ENCODE measurements at regions not wholly inside any gene's neighbourhood (a gene's known extent, or its start where the extent isn't known, plus 50 kb on each side); places are given as distances from the start of the nearest gene placed in this dataset.
A peak's percentile ranks its signal among the peaks of the same experiment; 100 is the strongest.
"Not testable (repeated sequence)": the region's sequence is repeated elsewhere in the genome, so short reads cannot be mapped to it uniquely, and the experiment has no call there.

DNA sequence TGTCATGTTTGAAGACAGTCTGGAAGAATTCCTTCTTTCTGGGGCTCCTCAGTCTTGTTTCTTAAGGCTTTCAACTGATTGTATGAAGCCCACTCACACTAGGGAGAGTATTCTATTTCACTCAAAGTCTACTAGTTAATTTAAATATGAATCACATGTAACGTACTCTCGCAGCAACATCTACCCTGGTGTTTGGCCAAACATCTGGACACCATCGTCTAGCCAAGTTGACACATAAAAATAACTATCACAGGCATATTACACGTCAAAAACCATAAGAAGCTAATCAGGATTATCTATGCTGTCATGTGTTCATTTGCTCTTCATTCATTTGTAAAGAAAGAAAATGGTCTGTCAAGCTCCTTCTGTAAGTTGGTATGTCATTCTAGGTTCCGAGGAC lies 787.4 kb downstream of the KCNJ2 start:
- no peak for DNase-seq

DNA sequence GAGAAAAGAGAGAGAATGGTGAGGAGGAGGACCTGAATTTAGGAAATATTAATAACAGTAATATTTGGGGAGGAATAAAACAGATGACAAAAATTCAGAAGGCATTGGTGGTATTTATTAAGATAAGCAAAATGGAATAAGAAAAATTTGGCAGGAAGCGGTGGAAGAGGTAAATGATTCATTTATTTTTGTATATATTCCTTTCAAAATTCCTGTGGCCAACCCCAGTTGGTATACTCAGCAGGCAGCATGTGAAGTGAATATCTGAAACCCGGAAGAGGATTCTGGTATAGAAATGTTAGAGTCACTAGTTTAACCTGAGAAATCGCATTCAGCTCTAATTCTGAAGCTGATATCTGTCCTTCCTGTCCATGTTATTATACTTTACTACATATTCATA lies 792.0 kb downstream of the KCNJ2 start:
- DNase-seq: no peak

DNA sequence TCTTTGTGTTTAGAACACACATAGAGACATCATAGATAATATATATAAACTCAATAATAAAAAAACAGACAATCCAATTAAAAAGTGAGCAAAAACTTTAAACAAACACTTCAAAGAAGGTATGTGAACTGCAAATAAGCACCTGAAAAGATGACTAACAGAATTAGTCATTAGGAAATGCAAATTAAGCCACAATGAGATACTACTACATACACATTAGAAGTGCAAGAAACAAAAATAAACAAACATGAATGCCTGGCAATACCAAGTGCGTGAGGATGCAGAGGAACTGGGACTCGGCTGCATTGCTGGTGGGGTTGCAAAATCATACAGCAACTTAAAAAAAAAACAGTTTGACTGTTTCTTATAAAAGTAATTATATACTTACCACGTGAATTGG lies 799.0 kb downstream of the KCNJ2 start:
- DNase-seq: no peak

DNA sequence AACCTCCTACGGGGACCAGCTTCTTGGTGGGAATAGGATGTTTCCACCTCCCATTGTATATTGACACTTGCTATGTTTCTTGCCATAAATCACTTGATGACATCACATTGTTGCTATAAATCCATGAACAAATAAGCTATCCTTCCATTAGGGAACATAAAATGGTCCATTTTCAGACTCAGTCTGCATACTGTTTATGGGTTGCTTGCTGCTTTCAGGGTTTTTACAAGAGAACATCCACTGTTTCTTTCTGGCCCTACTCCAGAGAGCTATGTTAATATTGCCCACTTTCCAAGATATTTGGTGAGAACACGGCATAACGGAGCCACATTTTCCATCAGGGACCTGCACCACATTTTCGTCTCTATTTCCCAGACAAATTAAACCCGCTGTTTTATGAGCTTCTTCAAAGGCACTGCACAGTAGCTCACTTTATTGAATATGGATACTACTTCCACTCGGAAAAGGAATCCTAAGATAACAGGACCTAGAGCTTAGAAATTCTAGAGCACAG lies 800.2 kb downstream of the KCNJ2 start:
- DNase-seq: no peak

DNA sequence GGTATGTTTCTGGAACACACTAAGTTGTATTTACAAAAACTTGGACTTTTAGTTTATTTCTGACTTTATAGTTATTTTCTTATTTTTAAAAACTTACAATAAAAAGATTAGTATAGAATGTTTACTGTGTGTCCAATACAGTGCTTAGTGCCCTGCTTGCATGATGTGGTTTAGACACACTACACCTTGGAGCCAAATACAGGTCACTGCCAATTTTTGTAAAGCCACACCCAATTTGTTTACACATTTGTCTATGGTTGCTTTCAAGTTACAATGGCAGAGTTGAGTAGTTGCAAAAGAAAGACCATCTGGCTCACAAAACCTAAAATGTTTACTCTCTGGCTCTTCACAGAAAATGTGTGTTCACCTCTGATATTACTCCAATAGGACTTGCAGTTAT lies 807.1 kb downstream of the KCNJ2 start:
- no peak for DNase-seq

DNA sequence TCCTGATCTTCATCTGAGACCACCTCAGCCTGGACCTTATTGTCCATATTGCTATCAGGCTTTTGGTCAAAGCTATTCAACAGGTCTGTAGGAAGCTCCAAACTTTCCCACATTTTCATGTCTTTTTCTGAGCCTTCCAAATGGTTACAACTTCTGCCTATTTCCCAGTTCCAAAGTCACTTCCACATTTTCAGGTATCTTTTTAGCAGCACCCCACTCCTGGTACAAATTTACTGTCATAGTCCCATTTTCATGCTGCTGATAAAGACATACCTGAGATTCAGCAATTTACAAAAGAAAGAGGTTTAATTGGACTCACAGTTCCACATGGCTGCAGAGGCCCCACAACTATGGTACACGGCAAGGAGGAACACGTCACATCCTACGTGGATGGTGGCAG lies 815.5 kb downstream of the KCNJ2 start:
- DNase-seq: no peak

DNA sequence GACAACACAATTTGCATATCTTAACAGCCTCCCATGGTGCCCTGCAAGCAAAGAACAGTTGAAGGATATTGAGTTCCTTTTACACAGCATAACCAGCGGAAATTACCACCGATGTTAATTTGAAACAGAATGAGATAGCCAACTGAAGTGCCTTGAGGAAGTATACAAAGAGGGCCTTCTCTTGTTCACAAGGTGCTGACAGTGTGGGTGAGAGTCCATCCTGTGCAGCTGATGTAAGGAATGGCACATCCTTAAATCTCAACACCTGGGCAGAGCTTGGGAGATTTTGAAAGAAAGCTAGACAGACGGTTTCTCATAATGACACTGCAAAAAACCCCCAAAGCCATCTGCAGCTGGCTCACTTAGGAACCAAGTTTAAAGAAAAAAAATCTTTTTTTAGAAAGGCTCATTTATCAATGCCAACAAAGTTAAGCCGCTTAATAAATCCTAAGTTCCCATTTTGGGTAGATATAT lies 818.6 kb downstream of the KCNJ2 start:
- no peak for DNase-seq

DNA sequence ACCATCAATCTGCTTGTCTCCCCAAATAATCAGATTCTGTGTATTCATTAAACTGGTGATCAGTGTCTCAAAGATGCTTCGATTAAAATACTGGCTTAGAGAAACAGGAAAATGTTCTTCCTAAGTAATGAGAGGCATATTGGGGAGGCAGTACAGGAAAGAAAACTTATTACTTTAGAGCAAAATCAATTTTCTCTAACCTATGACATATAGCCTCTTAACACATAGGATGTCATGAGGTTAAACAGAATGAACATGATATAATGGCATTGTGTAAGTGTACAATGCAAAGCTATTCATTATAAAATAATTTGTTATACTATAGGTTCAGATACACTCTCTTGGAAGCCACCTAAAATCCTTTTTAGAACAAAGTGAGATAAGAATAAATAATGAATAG lies 819.3 kb downstream of the KCNJ2 start:
- DNase-seq: no peak

DNA sequence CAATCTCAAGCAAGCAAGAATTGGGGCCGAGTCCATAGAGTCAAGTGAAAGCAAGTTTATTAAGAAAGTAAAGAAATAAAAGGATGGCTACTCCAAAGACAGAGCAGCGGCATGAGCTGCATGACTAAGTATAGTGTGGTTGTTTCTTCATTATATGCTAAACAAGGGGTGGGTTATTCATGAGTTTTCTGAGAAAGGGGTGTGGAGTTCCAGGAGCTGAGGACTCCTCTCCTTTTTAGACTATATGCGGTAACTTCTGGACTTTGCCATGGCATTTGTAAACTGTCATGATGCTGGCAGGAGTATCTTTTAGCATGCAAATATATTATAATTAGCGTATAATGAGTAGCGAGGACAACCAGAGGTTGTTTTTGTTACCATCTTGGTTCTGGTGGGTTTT lies 819.9 kb downstream of the KCNJ2 start:
- DNase-seq: no peak

- no peak for DNase-seq
Measured at GRCh38 chr17:70994194-70994593, 824.9 kb downstream of the KCNJ2 start.

GRCh38 chr17:70995997-70996396 lies 826.7 kb downstream of the KCNJ2 start:
- no peak for DNase-seq

DNA sequence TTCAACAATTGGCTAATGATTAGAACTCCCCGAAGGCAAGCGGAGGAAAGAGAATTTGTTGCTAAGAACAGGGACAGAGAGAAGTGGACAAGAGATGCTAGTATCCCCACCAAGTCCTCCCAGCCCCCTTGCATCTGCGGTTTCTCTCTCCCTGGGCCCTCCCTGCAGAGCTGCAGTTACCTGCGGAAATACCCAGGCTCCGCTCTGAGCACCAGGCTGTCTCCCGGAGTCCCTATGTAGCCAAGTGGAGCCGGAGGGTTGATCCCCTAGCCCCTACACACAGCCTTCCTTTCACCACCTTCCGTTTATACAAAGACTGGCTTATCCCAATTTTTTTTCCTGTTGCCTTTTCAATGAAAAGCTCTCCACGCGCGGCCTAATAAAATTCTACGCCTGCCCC lies 834.4 kb downstream of the KCNJ2 start:
- no peak for DNase-seq

- DNase-seq: no peak
Measured at GRCh38 chr17:71004413-71004812, 835.1 kb downstream of the KCNJ2 start.

GRCh38 chr17:71011391-71011790 lies 842.1 kb downstream of the KCNJ2 start:
- no peak for DNase-seq

DNA sequence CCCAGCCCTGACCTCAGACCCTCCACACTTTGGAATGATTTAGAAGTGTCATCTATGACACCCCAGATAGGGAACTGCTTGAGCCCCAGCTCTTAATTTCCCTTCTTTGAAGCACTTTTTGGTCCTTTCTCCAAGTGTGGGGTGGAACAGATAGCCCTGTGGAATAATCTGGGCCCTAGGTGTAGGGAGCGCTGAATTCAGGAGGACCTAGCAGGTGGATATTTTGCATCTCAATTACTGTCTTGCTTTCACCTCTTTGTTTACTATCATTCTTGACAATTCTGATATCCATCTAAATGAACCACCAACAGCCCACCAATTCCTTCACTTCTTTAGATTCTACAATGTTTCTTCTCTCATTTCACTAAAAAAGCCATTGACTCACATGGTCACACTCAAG lies 850.4 kb downstream of the KCNJ2 start:
- no peak for DNase-seq

DNA sequence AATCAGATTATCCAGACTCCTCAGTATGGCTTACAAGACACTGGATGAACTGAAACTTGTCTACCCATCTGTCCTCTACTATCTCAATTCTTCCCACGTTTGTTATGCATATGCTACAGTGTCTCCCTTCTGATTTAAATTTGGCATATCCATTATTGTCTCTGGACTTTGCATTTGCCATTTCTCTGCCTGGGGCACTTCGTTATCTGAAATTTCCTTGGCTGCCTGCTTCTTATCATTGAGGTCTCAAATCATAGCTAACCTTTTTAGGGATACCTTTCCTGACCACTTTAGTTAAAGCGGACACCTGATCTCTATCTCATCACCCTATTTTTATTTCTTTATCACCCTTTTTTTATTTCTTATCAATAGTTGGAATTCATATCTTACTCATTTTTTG lies 853.4 kb downstream of the KCNJ2 start:
- DNase-seq: no peak

GRCh38 chr17:71023249-71024030 lies 854.1 kb downstream of the KCNJ2 start:
- peak; percentile 14 for DNase-seq

DNA sequence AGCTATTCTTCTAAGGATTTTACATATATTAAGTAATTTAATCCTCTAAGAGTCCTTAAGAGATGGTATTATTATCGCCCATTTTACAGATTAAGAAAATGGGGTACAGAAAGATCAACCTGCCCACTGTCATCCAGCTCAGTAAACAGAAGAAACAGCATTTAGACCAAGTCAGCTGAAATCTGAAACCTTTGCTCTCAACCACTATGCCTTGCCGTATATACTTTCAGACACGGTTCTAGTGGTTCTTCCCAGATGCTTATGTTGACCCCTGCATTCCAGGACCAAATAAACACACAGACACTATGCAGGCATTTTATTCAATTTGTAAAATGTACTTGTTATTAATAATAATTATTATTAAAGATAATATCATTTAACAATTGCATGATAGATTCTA lies 854.8 kb downstream of the KCNJ2 start:
- no peak for DNase-seq

DNA sequence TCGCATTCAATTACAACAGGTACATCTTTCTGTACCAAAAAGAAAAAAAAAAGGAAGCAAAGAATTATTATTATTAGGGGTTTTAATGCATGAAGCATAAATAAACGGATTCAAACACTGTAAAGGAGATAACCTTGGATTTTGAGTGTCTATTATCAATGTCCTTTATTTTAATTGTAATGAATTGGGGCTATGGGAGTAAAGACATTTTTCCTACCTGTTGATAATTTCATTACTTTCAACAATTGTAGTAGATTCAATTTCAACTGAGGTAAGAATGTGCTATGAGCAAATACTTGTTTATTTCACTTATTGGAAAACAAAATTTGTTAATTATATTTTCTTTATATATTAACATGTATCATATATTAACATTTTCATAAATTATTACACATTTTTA lies 855.6 kb downstream of the KCNJ2 start:
- no peak for DNase-seq

GRCh38 chr17:71029246-71029645 lies 859.9 kb downstream of the KCNJ2 start:
- DNase-seq: no peak

DNA sequence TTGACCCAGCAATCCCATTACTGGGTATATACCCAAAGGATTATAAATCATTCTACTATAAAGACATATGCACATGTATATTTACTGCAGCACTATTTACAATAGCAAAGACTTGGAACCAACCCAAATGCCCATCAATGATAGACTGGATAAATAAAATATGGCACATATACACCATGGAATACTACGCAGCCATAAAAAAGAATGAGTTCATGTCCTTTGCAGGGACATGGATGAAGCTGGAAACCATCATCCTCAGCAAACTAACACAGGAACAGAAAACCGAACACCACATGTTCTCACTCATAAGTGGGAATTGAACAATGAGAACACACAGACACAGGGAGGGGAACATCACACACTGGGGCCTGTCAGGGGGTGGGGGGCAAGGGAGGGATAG lies 862.0 kb downstream of the KCNJ2 start:
- DNase-seq: not testable (repeated sequence)

GRCh38 chr17:71032746-71033273 lies 863.5 kb downstream of the KCNJ2 start:
- DNase-seq: peak; percentile 94

DNA sequence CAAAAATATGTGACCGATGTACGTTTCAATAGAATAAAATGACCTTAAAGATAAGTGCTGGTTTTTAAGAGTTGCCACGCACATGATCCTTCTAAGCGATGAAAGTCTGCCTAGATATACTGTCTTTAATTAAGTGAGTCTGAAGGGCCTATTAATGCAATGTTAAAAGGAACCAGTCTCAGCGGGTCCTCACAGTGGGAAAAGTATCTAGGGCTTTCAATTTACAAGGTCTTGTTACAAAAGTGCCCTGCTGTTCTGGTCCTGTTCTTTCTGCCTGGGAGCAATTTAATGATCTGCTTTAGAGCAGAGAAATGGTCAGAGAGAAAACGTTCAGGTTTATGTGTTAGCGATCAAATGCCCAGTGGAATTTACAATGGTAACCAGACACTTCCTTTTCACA lies 864.0 kb downstream of the KCNJ2 start:
- DNase-seq: peak; percentile 94

DNA sequence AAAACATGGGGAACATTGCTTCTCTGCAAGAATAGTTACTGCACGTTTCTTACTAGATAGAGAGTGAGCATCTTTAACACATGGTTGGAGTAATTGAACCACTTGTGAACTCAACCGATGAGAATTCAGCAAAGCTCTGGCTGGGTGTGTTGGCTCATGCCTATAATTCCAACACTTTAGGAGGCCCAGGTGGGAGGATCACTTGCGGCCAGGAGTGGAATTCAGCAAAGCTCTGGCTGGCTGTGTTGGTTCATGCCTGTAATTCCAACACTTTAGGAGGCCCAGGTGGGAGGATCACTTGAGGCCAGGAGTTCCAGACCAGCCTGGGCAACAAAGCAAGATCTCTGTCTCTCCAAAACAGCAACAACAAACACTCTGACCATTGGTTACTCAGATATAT lies 865.9 kb downstream of the KCNJ2 start:
- no peak for DNase-seq

GRCh38 chr17:71037386-71037785 lies 868.1 kb downstream of the KCNJ2 start:
- DNase-seq: no peak

All from NCI-H2227 treated with DMSO at 0.1 percent for 48 hours (cell line).